ENCODE measurements at regions not wholly inside any gene's neighbourhood (a gene's known extent, or its start where the extent isn't known, plus 50 kb on each side); places are given as distances from the start of the nearest gene placed in this dataset.

DNA sequence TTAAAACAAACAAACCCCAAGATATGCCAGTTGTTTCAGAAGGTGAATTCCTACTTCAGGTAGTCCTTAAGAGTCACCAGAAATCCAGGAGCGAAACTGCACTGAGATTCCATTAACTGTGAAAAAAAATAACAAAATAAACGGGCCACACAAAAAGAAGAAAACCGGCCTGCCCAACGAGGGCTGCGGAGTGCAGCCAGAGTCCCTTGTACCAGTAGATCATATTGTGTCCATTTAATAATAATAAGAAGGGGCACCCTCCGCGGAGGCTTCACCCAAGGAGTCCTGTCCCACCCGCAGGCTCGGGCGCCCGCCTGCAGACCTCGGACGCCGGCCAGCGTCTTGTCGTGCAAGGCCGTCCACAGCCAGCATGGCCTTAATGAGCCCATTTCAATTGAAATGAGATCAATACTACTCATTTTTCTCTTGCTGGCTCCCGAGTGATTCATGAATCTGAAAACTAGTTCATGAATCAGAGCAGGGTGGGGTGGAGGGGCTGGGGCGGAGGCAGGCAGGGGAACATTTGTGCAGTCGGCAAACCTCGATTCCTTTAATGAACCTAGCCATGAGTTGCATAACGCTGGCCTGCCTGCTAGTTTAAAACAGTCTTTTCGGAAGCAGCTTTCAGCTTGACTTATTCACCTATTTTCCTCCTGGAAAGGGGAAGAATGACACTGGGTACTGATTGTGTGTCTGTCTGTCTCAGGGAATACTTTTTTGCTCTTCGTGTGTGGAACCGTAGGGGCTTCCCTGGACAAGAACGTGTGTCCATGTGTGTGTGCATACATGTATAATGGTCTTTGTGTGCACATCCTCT lies 113.1 kb upstream of the IRF2BP2 start:
- TF ChIP-seq CTCF (IDR thresholded peaks at IDR 0.05) (no peak), POLR2A (IDR thresholded peaks at IDR 0.05) (no peak)
- WGBS (ENCODE audit: insufficient coverage, low coverage, low lambda C conversion rate, missing lambda C conversion rate), result 50% methylated on average over 25 of the region's 26 CpGs
- DNase-seq (peak in 2 of 3 donors; percentile 71 to 74), ATAC-seq (peak; percentile 6 to 26 (median 15))
- peaks cover 0 to 88% (median 45%) of the 10 kb centered on the region in 4 donors for H3K4me1 ChIP-seq
- peak overlapping the region; percentile 91 to 99 (median 98) for H3K27ac ChIP-seq
- H3K9me3 ChIP-seq, result no peaks in the 10 kb centered on the region
- intact Hi-C loops (cut with DNase I), result no loop called here
- H3K36me3 ChIP-seq, result no peaks in the 10 kb centered on the region
- no peaks in the 10 kb centered on the region for H3K27me3 ChIP-seq
- no peak overlapping the region for H3K4me3 ChIP-seq

- Histone ChIP-seq H3K27me3 (no peaks in the 10 kb centered on the region), H3K9me3 (no peaks in the 10 kb centered on the region), H3K36me3 (no peaks in the 10 kb centered on the region), H3K27ac (peak overlapping the region; percentile 91 to 99 (median 98)), H3K4me3 (no peak overlapping the region), H3K4me1 (peaks cover 0 to 92% (median 43%) of the 10 kb centered on the region in 4 donors)
- no peak for ATAC-seq
- 56% methylated on average over 8 of the region's 9 CpGs for WGBS (ENCODE audit: insufficient coverage, low coverage, low lambda C conversion rate, missing lambda C conversion rate)
- intact Hi-C loops (cut with DNase I), result no loop called here
- TF ChIP-seq CTCF (IDR thresholded peaks at IDR 0.05) (no peak), POLR2A (IDR thresholded peaks at IDR 0.05) (no peak)
- no peak for DNase-seq
These were observed 112.3 kb upstream of the IRF2BP2 start for GRCh38 chr1:234722270-234722704.

GRCh38 chr1:234721476-234722269 lies 111.7 kb upstream of the IRF2BP2 start:
- peak in 1 of 3 donors; percentile 76 for DNase-seq
- H3K4me3 ChIP-seq, result peak overlapping the region in 1 of 3 donors; percentile 11
- WGBS (ENCODE audit: insufficient coverage, low coverage, low lambda C conversion rate, missing lambda C conversion rate), result 10% methylated on average over 7 of the region's 12 CpGs
- TF ChIP-seq POLR2A (IDR thresholded peaks at IDR 0.05) (peak; percentile 74), CTCF (IDR thresholded peaks at IDR 0.05) (no peak)
- H3K27me3 ChIP-seq, result no peaks in the 10 kb centered on the region
- H3K27ac ChIP-seq, result peak overlapping the region; percentile 91 to 99 (median 98)
- ATAC-seq, result peak in 2 of 4 donors; percentile 0 to 5
- intact Hi-C loops (cut with DNase I), result no loop called here
- H3K36me3 ChIP-seq, result no peaks in the 10 kb centered on the region
- peaks cover 0 to 92% (median 39%) of the 10 kb centered on the region in 4 donors for H3K4me1 ChIP-seq
- no peaks in the 10 kb centered on the region for H3K9me3 ChIP-seq

GRCh38 chr1:234720709-234721441 lies 110.9 kb upstream of the IRF2BP2 start:
- no peak for TF ChIP-seq POLR2A (IDR thresholded peaks at IDR 0.05)
- no peak for TF ChIP-seq CTCF (IDR thresholded peaks at IDR 0.05)
- H3K27me3 ChIP-seq, result no peaks in the 10 kb centered on the region
- H3K36me3 ChIP-seq, result no peaks in the 10 kb centered on the region
- DNase-seq (no peak), ATAC-seq (no peak)
- 77% methylated on average over 7 of the region's 15 CpGs for WGBS (ENCODE audit: insufficient coverage, low coverage, low lambda C conversion rate, missing lambda C conversion rate)
- intact Hi-C loops (cut with DNase I), result no loop called here
- peak overlapping the region; percentile 91 to 99 (median 98) for H3K27ac ChIP-seq
- peaks cover 0 to 92% (median 35%) of the 10 kb centered on the region in 4 donors for H3K4me1 ChIP-seq
- H3K9me3 ChIP-seq, result no peaks in the 10 kb centered on the region
- no peak overlapping the region for H3K4me3 ChIP-seq
